NCI-H1105 (cell line): ENCODE measurements at regions not wholly inside any gene's neighbourhood (a gene's known extent, or its start where the extent isn't known, plus 50 kb on each side); places are given as distances from the start of the nearest gene placed in this dataset.
"Not testable (repeated sequence)": the region's sequence is repeated elsewhere in the genome, so short reads cannot be mapped to it uniquely, and the experiment has no call there.

ENCODE experiments used
- DNase-seq: peaks from one replicate; lab custom pipeline; 2025; lab: John Stamatoyannopoulos, UW

GRCh38 chr22:23395530-23396361 lies 184.3 kb downstream of the IGLL1 start:
- no peak for DNase-seq

GRCh38 chr22:23394525-23395326 lies 185.4 kb downstream of the IGLL1 start:
- no peak for DNase-seq

GRCh38 chr22:23393721-23394320 lies 186.3 kb downstream of the IGLL1 start:
- no peak for DNase-seq

GRCh38 chr22:23393199-23393598 lies 186.9 kb downstream of the IGLL1 start:
- not testable (repeated sequence) for DNase-seq

- no peak for DNase-seq
Measured at GRCh38 chr22:23392420-23393121, 187.5 kb downstream of the IGLL1 start.

GRCh38 chr22:23391022-23391421 lies 189.1 kb downstream of the IGLL1 start:
- DNase-seq = no peak

- DNase-seq = no peak
Measured at GRCh38 chr22:23389271-23390071, 190.6 kb downstream of the IGLL1 start.

GRCh38 chr22:23388517-23388890 lies 191.6 kb downstream of the IGLL1 start:
- DNase-seq = no peak

GRCh38 chr22:23387827-23388516 lies 192.1 kb downstream of the IGLL1 start:
- DNase-seq = no peak

GRCh38 chr22:23386822-23387580 lies 193.1 kb downstream of the IGLL1 start:
- DNase-seq = no peak

GRCh38 chr22:23385678-23386631 lies 194.1 kb downstream of the IGLL1 start:
- peak; percentile 65 for DNase-seq

- DNase-seq = no peak
Measured at GRCh38 chr22:23384923-23385677, 195.0 kb downstream of the IGLL1 start.

- DNase-seq = no peak
Measured at GRCh38 chr22:23384431-23384830, 195.7 kb downstream of the IGLL1 start.

GRCh38 chr22:23383491-23384361 lies 196.4 kb downstream of the IGLL1 start:
- DNase-seq = no peak

- no peak for DNase-seq
Measured at GRCh38 chr22:23382428-23383218, 197.5 kb downstream of the IGLL1 start.
